Activated T-cell treated with anti-CD3 and anti-CD28 coated beads, Interleukin-2, amount 50 U/mL, for 1 hour (primary cell): ENCODE measurements at regions not wholly inside any gene's neighbourhood (a gene's known extent, or its start where the extent isn't known, plus 50 kb on each side); places are given as distances from the start of the nearest gene placed in this dataset.
"Not testable (repeated sequence)": the region's sequence is repeated elsewhere in the genome, so short reads cannot be mapped to it uniquely, and the experiment has no call there.

Experiments
- DNase-seq: peaks from one replicate; pipeline ENCODE4 v3.0.0-alpha.2; 2020

GRCh38 chr14:62432955-62433354 is 612.3 kb downstream of the KCNH5 start:
- no peak for DNase-seq

GRCh38 chr14:62436261-62436660 is 609.0 kb downstream of the KCNH5 start:
- DNase-seq, result no peak

- no peak for DNase-seq
Observed at GRCh38 chr14:62439210-62439609, 606.0 kb downstream of the KCNH5 start.

GRCh38 chr14:62443796-62444195 is 601.5 kb downstream of the KCNH5 start:
- no peak for DNase-seq

- DNase-seq, result no peak
Observed at GRCh38 chr14:62445570-62445969, 599.7 kb downstream of the KCNH5 start.

GRCh38 chr14:62451221-62451620 is 594.0 kb downstream of the KCNH5 start:
- no peak for DNase-seq

GRCh38 chr14:62453226-62453625 is 592.0 kb downstream of the KCNH5 start:
- DNase-seq, result no peak

DNA sequence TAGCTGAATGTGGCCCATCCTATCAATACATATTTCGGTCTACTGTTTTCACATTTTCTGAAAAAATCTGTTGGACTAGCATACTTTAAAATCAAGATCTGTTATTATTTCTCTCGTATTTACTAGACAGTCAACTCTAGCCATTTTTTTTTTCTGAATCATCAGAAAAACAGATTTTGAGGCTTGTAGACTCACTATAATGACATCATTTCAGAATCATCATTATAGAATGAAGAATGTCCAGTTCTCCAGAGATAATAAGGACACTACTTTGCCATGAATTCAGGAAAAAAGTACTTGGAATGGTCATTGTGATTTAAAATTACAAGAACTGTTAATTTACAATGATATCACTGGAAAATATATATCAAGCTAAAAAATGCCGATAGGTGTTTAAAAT is 589.8 kb downstream of the KCNH5 start:
- no peak for DNase-seq

DNA sequence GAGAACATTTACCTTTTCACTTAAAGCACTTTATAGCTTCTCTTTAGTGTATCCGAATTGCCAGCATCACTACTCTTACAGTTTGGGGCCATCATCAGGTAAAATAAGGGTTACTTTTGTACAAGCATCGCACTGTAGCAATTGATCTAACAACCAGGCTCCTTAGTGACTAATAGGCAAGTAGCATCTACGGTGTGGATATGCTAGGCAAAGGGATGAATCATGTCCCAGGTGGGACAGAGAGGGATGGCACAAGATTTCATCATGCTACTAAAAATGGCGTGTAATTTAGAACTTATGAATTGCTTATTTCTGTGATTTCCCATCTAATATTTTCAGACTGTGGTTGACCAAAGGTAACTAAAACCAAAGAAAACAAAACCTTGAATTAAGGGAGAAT is 582.3 kb downstream of the KCNH5 start:
- no peak for DNase-seq

GRCh38 chr14:62468946-62469345 is 576.3 kb downstream of the KCNH5 start:
- no peak for DNase-seq

- no peak for DNase-seq
Observed at GRCh38 chr14:62470935-62471334, 574.3 kb downstream of the KCNH5 start.

- DNase-seq, result no peak
Observed at GRCh38 chr14:62491146-62491545, 554.1 kb downstream of the KCNH5 start.

DNA sequence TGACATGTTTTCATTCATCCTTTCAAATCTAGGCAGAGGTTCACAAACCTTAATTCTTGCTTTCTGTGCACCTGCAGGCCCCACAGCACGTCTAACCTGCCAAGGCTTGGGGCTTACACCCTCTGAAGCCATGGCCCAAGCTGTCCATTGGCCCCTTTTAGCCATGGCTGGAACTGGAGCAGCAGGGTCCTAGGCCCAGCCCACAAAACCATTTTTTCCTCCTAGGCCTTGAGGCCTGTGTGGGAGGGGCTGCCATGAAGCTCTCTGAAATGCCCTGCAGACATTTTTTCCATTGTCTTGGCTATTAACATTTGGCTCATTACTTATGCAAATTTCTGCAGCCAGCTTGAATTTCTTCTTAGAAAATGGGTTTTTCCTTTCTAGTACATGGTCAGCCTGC is 547.5 kb downstream of the KCNH5 start:
- DNase-seq, result no peak

DNA sequence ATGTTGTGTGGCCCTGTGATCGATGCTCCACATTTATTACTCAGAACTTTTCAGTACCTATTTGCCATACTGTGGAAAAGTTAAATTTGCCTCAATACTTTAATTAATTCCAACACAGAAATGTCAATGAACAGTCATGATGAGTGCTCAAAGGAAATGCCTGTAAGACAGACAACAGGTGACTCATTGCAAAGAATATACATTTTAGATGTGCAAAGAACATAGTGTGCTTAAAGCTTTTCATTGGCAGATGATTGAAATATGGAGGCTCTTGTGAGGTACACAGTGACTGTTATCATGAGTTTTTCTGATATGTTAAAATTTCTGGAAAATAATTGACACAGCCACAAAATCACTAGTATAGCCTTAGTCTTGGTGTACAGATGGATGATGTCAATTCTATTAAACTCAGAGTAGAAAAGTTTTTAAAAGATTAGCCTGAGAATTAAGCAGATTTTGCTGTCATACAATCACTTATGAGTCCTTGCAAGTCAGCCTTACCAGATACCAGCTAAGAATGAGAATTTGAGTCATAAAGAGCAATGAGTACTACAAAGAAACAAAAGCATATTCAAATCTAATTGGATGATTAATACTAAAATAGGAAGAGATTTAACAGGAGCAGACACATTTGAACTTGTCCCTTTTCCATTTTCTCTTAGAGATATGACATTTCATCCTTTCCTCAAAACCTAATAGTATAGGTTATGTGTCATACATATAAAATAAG is 544.1 kb downstream of the KCNH5 start:
- no peak for DNase-seq

DNA sequence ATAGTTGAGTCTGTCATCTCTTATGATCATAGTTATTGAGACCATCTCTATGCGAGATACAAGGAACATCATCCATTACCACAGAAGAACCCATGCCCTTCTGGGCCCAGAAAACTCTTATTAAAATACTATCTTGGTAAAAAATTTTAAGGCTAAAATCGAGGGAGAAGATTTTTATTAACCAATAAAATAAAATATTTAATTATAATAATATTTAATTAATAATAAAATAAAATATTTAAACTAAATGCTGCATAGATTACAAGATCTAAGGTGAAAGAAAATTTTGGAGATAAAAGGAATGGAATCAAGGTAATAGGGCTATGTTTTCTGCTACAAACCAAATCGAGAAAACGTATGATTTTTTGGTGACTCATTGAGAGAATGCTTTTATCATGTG is 540.2 kb downstream of the KCNH5 start:
- DNase-seq, result no peak

- DNase-seq, result not testable (repeated sequence)
Observed at GRCh38 chr14:62521309-62521708, 523.9 kb downstream of the KCNH5 start.

- DNase-seq, result no peak
Observed at GRCh38 chr14:62528296-62528695, 517.0 kb downstream of the KCNH5 start.

DNA sequence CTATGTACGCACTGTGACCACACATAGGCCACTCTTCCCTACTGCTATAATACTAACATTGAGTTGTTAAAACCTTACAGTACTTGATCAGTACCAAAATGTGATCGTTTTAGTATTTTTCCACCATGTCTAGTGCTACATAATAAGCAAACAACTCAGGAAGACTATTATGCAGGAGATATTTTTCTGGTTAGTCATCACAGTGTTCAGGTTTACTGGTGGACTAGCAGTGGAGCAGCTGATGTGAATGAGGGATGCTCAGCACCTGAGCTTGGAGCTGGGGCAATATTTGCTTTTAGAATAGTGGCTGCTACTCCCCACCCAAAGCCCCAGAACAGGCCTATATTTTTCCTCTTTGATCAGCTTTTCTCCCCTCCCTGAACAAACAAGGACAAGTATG is 513.1 kb downstream of the KCNH5 start:
- no peak for DNase-seq

- no peak for DNase-seq
Observed at GRCh38 chr14:62546862-62547474, 498.3 kb downstream of the KCNH5 start.

- DNase-seq, result no peak
Observed at GRCh38 chr14:62557416-62557815, 487.8 kb downstream of the KCNH5 start.

GRCh38 chr14:62558451-62558850 is 486.8 kb downstream of the KCNH5 start:
- no peak for DNase-seq

DNA sequence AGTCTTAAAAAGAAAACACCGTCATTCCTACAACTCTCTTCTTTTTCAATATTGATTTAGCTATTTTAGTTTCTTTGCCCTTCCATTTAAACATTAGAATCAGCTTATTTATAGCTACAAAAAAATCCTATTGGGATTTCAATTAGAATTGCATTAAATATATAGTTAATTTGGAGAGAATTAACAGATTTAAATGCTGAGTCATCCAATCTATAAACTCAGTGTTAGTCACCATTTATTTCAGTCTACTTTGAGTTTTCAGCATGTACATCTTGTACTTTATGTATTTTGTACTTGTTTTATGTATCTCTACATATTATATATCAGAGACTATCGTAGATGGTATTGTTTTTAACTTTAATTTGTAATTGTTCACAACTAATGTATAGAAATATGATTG is 460.0 kb downstream of the KCNH5 start:
- DNase-seq, result no peak

GRCh38 chr14:62592877-62593276 is 452.4 kb downstream of the KCNH5 start:
- no peak for DNase-seq

DNA sequence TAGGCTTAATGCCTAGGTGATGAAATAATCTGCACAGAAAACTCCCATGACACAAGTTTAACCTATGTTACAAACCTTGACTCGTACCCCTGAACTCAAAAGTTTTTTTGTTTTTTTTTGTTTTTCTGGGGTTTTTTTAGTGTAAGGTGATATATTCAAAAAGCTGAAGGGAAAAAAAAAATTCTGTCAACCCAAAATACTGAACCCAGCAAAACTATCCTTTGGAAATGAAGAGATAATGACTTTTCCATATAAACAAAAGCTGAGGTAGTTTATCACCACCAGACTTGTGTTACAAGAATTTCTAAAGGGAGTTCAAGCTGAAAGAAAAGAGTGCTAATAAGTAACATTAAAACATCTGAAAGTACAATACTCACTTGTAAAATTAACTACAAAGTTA is 448.1 kb downstream of the KCNH5 start:
- no peak for DNase-seq
